ENCODE measurements at regions not wholly inside any gene's neighbourhood (a gene's known extent, or its start where the extent isn't known, plus 50 kb on each side); places are given as distances from the start of the nearest gene placed in this dataset.

DNA sequence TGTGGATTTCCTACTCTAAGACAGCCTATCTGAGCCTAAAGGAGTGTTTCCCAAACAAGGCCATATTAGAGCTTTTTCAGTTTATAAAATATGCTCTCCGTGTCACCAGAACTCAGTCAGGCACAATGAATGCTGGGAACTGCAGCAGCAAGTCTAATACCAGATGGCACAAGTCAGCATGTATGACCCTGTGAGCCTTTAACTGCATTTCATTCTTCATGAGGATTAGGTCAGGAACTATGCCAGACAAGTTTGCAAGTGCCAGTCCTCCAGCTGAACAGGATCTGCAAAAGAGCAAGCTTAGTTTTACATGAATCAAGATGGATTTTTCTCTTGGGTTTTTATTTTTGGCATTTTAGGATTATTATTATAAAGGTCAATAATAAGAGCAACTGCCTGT, 66.7 kb upstream of the SAMD5 start:
- TF ChIP-seq, protein P1, sequence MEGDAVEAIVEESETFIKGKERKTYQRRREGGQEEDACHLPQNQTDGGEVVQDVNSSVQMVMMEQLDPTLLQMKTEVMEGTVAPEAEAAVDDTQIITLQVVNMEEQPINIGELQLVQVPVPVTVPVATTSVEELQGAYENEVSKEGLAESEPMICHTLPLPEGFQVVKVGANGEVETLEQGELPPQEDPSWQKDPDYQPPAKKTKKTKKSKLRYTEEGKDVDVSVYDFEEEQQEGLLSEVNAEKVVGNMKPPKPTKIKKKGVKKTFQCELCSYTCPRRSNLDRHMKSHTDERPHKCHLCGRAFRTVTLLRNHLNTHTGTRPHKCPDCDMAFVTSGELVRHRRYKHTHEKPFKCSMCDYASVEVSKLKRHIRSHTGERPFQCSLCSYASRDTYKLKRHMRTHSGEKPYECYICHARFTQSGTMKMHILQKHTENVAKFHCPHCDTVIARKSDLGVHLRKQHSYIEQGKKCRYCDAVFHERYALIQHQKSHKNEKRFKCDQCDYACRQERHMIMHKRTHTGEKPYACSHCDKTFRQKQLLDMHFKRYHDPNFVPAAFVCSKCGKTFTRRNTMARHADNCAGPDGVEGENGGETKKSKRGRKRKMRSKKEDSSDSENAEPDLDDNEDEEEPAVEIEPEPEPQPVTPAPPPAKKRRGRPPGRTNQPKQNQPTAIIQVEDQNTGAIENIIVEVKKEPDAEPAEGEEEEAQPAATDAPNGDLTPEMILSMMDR (IDR thresholded peaks at IDR 0.05) = no peak
- TF ChIP-seq POLR2A (IDR thresholded peaks at IDR 0.05) (no peak), POLR2AphosphoS5 (IDR thresholded peaks at IDR 0.05) (no peak)
